ENCODE measurements at regions not wholly inside any gene's neighbourhood (a gene's known extent, or its start where the extent isn't known, plus 50 kb on each side); places are given as distances from the start of the nearest gene placed in this dataset.

GRCh38 chr13:99883805-99884204 is 87.8 kb downstream of the ZIC5 start:
- no peak for TF ChIP-seq FOXP2 (optimal IDR thresholded peaks at IDR 0.05; ENCODE audit: borderline replicate concordance, extremely low read depth, extremely low read length, insufficient read depth)
- TF ChIP-seq REST (IDR thresholded peaks at IDR 0.05; ENCODE audit: insufficient read depth in 1 of 2, low read depth in 2 of 2, low read length in 2 of 2): no peak
- TF ChIP-seq POLR2AphosphoS5 (IDR thresholded peaks at IDR 0.05; ENCODE audit: low read depth, low read length): no peak
- no peak for TF ChIP-seq TAF1 (IDR thresholded peaks at IDR 0.05; ENCODE audit: borderline replicate concordance, insufficient read depth, low read length)
- no peak for TF ChIP-seq SIN3A (IDR thresholded peaks at IDR 0.05; ENCODE audit: borderline replicate concordance, insufficient read depth, low read length)

GRCh38 chr13:99878921-99879610 is 92.5 kb downstream of the ZIC5 start:
- TF ChIP-seq SIN3A (IDR thresholded peaks at IDR 0.05; ENCODE audit: borderline replicate concordance, insufficient read depth, low read length) (no peak), REST (IDR thresholded peaks at IDR 0.05; ENCODE audit: insufficient read depth in 1 of 2, low read depth in 2 of 2, low read length in 2 of 2) (no peak), TAF1 (IDR thresholded peaks at IDR 0.05; ENCODE audit: borderline replicate concordance, insufficient read depth, low read length) (no peak), POLR2AphosphoS5 (IDR thresholded peaks at IDR 0.05; ENCODE audit: low read depth, low read length) (no peak), FOXP2 (optimal IDR thresholded peaks at IDR 0.05; ENCODE audit: borderline replicate concordance, extremely low read depth, extremely low read length, insufficient read depth) (no peak)

- no peak for TF ChIP-seq SIN3A (IDR thresholded peaks at IDR 0.05; ENCODE audit: borderline replicate concordance, insufficient read depth, low read length)
- TF ChIP-seq FOXP2 (optimal IDR thresholded peaks at IDR 0.05; ENCODE audit: borderline replicate concordance, extremely low read depth, extremely low read length, insufficient read depth): no peak
- TF ChIP-seq REST (IDR thresholded peaks at IDR 0.05; ENCODE audit: insufficient read depth in 1 of 2, low read depth in 2 of 2, low read length in 2 of 2): no peak
- TF ChIP-seq POLR2AphosphoS5 (IDR thresholded peaks at IDR 0.05; ENCODE audit: low read depth, low read length): no peak
- TF ChIP-seq TAF1 (IDR thresholded peaks at IDR 0.05; ENCODE audit: borderline replicate concordance, insufficient read depth, low read length): no peak
These were observed 94.9 kb downstream of the ZIC5 start for GRCh38 chr13:99876651-99877050.

- TF ChIP-seq REST (IDR thresholded peaks at IDR 0.05; ENCODE audit: insufficient read depth in 1 of 2, low read depth in 2 of 2, low read length in 2 of 2) (no peak), TAF1 (IDR thresholded peaks at IDR 0.05; ENCODE audit: borderline replicate concordance, insufficient read depth, low read length) (no peak), SIN3A (IDR thresholded peaks at IDR 0.05; ENCODE audit: borderline replicate concordance, insufficient read depth, low read length) (no peak), FOXP2 (optimal IDR thresholded peaks at IDR 0.05; ENCODE audit: borderline replicate concordance, extremely low read depth, extremely low read length, insufficient read depth) (no peak), POLR2AphosphoS5 (IDR thresholded peaks at IDR 0.05; ENCODE audit: low read depth, low read length) (no peak)
These were observed 96.2 kb downstream of the ZIC5 start for GRCh38 chr13:99875391-99875790.

Measured in PFSK-1 (cell line).